Lower leg skin (tissue), 4 donors: ENCODE measurements at regions not wholly inside any gene's neighbourhood (a gene's known extent, or its start where the extent isn't known, plus 50 kb on each side); places are given as distances from the start of the nearest gene placed in this dataset.

ENCODE experiments used
- DNase-seq, 2 donors: peaks; one replicate each; pipeline ENCODE4 v3.0.0-alpha.2; 2019; ENCODE audit warnings: low spot score in 2 of 2
- H3K4me3 ChIP-seq: fragments of 200-600 bp; sonication (generic); 2 replicates; pipeline ENCODE4 v1.5.1; 2017; ENCODE audit warnings: mild to moderate bottlenecking, low read depth; ENCODE audit not compliant: poor library complexity, severe bottlenecking
- POLR2A ChIP-seq, 2 donors: fragments of 450-650 bp; IDR thresholded peaks; one replicate each; pipeline ENCODE4 v1.6.1; 2016 to 2017; ENCODE audit warnings: antibody characterized with exemption in 2 of 2, mild to moderate bottlenecking in 1 of 2, moderate library complexity in 1 of 2
- WGBS, 2 donors: methylation state at CpG; one replicate each; pipeline ENCODE4 v1.1.5; 2018; 5-methylcytosine and 5-hydroxymethylcytosine counted together
- intact Hi-C: fragments of 100-400 bp; cut with DNase I; formaldehyde crosslinking; loops from one replicate; pipeline ENCODE4 v1.15.0; 2023; ENCODE audit warnings: low total_unique reads
- TF ChIP-seq, protein P1 (sequence below), 3 donors: fragments of 450-650 bp; IDR thresholded peaks; one replicate each; pipeline ENCODE4 v1.5.1; 2016; ENCODE audit warnings: antibody characterized with exemption in 3 of 3, mild to moderate bottlenecking in 3 of 3, moderate library complexity in 2 of 3

DNA sequence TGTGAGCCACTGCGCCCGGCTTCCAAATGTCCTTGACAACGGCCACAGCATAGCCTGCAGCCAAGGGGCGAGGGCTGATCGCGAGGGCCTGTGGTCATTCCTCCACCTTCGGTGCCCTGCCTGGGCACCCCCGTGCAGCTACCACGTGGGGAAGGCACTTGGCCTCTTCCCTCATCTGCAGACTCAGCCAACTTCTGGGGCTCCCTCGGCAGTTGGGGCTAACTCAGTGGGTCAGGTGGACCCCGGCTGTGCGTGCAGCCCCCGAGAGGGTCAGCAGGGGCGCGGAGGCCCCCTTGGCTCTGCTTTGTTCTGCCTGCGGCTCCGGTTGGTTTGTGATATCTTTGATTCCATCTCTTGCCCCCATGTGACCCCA is 52.9 kb upstream of the BHLHE23 start:
- intact Hi-C loops: no loop called here
- TF ChIP-seq POLR2A (IDR thresholded peaks at IDR 0.05): no peak
- TF ChIP-seq, protein P1, sequence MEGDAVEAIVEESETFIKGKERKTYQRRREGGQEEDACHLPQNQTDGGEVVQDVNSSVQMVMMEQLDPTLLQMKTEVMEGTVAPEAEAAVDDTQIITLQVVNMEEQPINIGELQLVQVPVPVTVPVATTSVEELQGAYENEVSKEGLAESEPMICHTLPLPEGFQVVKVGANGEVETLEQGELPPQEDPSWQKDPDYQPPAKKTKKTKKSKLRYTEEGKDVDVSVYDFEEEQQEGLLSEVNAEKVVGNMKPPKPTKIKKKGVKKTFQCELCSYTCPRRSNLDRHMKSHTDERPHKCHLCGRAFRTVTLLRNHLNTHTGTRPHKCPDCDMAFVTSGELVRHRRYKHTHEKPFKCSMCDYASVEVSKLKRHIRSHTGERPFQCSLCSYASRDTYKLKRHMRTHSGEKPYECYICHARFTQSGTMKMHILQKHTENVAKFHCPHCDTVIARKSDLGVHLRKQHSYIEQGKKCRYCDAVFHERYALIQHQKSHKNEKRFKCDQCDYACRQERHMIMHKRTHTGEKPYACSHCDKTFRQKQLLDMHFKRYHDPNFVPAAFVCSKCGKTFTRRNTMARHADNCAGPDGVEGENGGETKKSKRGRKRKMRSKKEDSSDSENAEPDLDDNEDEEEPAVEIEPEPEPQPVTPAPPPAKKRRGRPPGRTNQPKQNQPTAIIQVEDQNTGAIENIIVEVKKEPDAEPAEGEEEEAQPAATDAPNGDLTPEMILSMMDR (IDR thresholded peaks at IDR 0.05): no peak
- H3K4me3 ChIP-seq: no peak overlapping the region
- WGBS, 2 donors: 76 to 92% methylated on average over 10 to 12 of the region's 17 CpGs
- DNase-seq: peak in 1 of 2 donors; percentile 78

DNA sequence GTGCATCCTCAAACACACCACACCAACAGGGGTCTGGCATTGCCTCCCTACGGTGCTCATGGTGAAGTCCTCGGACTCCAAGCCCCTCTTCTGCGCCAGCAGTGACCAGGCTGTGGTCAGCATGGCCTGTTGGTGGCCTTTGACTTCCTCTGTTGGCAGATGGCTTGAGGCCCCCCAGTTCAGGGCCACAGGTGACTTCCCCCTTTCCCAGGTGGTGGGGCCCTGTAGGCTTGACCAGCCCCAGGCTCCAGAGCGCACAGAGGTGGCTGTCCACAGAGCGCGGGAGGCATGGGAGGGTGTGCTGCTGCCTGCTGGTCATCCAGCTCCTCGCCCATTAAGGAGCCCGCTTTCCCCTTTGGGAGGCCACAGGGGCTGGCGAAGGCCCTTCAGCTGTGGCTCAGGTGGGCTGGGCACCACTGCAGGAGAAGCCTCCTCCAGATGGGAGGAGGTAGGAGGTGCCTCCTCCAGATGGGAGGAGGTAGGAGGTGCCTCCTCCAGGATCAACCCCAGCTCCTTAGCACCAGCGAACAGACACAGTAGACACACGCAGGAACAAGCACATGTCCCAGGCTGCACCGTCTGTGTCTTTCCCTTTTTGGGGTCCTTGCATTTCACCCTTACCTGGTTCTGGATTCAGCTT is 52.1 kb upstream of the BHLHE23 start:
- H3K4me3 ChIP-seq: no peak overlapping the region
- intact Hi-C loops: no loop called here
- no peak for TF ChIP-seq POLR2A (IDR thresholded peaks at IDR 0.05)
- TF ChIP-seq, protein P1 (IDR thresholded peaks at IDR 0.05): no peak
- WGBS, 2 donors: 62% methylated on average over 10 to 11 of the region's 12 CpGs
- DNase-seq: peak in 1 of 2 donors; percentile 80

DNA sequence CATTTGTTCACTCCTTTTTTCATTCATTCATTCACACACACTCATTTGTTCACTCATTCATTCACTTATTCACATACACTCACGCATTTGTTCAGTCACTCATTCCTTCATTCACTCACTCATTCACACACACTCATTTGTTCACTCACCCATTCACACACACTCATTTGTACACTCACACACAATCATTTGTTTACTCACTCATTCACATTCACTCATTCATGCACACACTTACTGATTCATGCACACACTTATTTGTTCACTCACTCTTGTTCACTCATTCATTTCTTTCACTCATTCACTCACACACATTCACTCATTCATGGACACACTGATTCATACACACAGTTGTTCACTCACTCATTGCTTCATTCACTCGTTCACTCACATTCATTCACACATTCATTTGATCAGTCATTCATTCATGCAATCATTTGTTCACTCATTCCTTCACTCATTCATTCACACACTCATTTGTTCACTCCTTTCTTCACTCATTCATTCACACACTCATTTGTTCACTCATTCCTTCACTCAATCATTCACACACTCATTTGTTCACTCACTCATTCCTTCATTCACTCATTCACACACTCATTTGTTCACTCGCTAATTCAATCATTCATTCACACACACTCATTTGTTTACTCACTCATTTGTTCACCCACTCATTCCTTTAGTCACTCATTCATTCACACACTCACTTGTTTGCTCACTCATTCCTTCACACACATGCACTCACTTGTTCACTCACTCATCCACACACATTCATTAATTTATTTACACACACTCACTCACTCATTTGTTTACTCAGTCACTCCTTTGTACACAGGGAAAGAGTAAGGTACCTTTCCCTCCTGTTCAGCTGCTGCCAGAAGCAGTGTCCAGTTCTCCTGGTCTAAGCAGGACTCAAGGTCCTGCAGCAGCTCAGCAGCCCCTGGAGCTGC is 50.7 kb upstream of the BHLHE23 start:
- no peak overlapping the region for H3K4me3 ChIP-seq
- TF ChIP-seq, protein P1 (IDR thresholded peaks at IDR 0.05): no peak
- no peak for DNase-seq
- WGBS, 2 donors: 80 to 81% methylated on average over 3 of the region's 3 CpGs
- intact Hi-C loops: no loop called here

DNA sequence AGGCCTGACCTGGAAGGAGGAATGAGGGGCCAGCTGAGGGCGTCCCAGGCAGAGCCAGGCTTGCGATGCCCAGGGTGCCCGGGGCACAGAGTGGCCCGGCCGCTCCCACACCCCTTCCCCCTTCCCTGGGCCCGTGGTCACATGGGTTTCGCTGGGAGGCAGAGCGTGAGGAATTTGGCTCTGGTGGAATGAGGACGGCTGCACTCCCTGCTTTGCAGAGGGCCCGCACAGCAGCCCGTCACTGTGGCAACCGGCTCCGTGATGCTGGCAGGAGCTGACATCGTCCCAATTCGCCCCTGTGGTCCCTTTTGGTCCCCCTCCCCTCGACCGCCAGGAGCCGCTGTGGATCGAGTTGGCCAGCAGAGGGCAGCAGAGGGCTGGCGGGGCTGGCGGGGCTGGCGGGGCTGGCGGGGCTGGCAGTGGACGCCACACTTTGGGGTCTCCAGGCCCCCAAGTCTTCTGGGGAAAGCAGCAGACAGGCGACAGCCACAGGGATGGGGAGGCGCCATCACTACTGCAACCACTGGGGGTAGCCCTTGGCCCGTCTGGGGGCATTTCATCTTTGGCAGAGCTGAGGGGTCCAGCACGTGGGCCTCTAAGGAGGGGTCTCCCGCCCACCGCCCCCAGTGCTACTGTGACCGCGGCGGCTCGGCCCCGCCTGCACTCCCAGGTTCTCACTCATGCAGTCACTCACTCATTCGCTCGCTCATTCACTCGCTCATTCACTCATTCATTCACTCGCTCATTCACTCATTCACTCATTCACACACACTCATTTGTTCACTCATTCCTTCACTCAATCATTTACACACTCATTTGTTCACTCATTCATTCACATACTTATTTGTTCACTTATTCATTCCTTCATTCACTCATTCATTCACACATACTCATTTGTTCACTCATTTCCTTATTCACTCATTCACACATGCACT is 49.7 kb upstream of the BHLHE23 start:
- H3K4me3 ChIP-seq: no peak overlapping the region
- intact Hi-C loops: no loop called here
- no peak for TF ChIP-seq POLR2A (IDR thresholded peaks at IDR 0.05)
- TF ChIP-seq, protein P1 (IDR thresholded peaks at IDR 0.05): peak in 1 of 3 donors; percentile 48
- peak in 1 of 2 donors; percentile 82 for DNase-seq
- 9 to 11% methylated on average over 30 to 38 of the region's 39 CpGs for WGBS, 2 donors
